Hindlimb muscle (tissue), 1 donor: ENCODE measurements at regions not wholly inside any gene's neighbourhood (a gene's known extent, or its start where the extent isn't known, plus 50 kb on each side); places are given as distances from the start of the nearest gene placed in this dataset.

ENCODE experiments used
- DNase-seq: peaks from one replicate; pipeline ENCODE4 v3.0.0-alpha.2; 2013

DNA sequence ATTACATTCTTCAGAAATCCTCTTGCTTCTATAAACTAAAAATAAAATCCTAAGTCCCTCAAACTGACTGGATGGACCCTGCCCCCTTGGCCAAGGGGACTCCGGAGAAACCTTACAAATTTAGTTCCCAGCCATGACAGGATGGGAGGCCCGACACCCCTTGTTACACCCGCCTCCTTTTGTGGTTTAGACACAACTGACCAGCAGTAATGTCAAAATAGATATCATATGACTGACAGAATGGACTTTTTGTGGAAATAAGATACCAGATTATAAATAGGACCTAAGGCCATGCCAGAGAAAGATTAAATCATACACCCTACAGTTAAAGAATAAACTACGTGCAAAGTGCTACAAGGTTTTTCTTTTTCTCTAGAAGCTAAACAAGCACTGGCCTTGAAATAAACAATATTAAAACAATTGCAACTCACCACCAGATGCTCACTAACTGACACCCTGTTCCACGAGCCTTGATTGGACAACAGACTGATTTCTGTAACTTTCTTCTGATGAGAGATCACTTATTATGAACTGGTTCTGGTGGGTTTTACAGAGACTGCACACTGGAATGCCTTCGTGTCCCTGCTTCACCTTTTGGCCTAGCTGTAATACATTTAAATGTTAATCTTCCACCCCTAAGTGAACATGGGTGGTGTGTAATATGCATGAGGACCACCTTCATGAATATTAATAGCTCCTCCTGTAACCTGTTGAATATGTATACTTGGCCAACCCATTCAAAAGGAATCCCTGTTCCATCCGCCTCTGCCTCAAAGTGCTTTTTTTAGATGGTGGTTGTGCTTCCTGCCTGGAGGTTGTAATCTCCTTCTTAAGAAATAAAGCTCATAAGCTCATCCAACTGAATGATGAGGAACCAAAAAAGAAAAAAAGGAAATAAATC lies 99.6 kb downstream of the ODF2L start:
- no peak for DNase-seq

GRCh38 chr1:86289746-86290145 lies 106.4 kb downstream of the ODF2L start:
- no peak for DNase-seq

DNA sequence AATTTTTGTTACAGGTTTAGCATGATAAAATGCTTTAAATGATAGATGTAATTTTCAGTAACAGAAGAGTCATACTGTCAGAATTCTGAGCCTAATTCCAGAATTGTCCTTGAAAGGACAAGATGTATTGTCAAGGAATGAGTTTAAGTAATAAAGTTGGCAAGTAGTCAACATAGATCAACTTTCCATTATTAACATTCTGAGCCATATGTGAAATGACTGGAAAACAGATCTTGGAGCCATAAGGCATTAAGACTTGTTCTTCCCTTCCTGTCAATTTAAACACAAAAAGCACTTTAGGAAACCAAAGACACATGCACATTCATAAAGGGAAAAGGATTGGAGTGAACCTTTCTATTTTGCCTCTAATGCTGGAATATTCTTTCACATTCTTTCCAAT lies 107.0 kb downstream of the ODF2L start:
- DNase-seq: peak; percentile 71

DNA sequence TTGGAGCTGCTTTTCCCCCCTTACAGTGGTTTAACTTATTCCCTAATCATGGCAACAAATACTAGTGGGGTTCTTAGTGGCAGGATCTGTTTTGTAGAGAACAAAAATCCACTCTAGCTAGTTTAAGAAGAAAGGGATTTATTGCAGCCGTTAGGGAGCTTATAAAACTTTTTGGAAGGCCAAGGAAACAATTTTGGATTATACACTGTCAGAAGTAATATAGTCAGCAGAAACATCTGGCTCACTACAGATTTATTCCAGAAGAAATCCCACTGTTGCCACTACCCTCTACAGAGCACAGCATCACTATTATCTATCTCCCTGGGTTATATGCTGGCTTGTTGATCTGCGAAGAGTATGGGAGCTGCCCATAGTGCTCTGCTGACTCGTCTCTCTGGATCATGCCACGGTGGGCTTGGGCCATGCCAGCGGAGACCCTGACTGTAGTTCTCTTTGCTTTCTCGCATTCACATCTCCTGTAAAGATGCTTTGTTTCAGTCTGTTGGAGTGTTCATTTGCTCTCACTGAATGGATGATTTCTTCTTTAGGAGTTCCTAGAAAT lies 107.5 kb downstream of the ODF2L start:
- peak; percentile 61 for DNase-seq

- DNase-seq: no peak
These were observed 110.3 kb downstream of the ODF2L start for GRCh38 chr1:86285796-86286195.

DNA sequence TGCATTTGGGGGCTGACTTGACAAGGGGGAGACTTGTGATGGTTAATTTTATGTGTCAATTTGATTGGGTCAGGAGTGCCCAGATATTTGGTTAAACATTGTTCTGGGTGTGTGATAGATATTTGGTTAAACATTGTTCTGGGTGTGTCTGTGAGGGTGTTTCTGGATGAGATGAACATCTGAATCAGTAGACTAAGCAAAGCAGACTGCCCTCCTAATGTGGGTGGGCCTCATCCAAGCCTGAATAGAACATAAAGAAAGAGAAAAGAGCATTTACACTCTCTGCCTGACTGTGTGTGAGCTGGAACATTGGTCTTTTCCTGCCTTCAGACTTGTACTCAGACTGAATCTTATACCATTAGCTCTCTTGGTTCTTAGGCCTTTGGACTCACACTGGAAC lies 113.5 kb downstream of the ODF2L start:
- DNase-seq: no peak

- DNase-seq: no peak
These were observed 118.2 kb downstream of the ODF2L start for GRCh38 chr1:86277936-86278335.

- DNase-seq: peak; percentile 68
These were observed 116.5 kb upstream of the COL24A1 start for GRCh38 chr1:86273066-86273465.

- DNase-seq: no peak
These were observed 115.5 kb upstream of the COL24A1 start for GRCh38 chr1:86272083-86272482.

DNA sequence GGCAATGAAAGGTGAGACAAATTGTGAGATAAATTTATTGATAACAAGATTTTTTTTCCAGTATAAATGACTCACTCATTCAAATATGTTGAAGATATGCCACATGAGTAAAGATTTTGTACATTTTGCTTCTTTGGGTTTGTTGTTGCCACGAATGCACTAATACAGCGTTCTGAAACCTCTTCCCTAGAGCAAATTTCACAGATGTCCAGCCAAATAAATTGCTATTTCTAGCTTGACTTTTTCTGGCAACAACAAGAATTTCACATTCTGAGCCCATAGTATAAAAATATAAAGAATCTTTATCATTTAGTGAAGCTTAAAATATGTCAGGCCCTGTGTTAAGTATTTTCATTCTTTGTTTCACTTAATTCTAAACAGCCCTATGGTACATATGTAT lies 114.5 kb upstream of the COL24A1 start:
- no peak for DNase-seq

DNA sequence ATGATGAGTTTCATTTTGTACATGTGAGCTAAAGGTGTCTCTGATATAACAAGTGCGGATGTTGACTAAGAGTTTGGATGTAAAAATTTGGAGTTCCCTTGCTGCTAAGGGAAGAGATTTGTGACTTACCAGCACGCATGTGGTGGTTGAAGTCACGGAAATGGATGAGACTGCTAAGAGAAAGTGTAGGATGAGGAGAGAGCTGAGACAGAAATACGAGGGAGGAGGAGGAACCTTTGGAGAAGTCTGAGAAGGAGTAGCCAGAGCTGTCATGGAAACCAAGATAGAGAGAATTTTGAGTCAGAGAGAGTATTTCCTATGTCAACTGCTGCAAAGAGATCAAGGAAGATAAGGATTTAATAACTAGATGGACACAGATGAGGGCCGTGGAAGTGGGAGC lies 106.5 kb upstream of the COL24A1 start:
- DNase-seq: no peak

DNA sequence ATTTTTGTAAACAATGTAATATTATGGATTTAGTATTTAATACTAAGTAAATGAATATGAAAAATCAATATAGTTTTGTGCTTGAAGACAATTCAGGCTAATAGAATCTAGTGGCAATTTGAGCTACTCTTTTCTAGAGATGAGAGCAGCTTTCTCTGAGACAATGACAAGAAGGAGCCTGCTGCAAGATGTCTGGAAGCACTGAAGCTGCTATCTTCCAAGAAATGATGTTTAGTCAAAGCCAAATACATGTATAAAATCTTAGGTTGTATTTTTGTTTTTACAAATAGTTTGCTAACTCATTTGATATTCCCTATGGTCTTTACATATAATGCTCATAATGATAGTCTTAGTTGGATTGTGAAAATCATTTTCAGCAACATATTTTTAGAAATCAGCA lies 103.9 kb upstream of the COL24A1 start:
- no peak for DNase-seq

GRCh38 chr1:86259390-86259789 lies 102.8 kb upstream of the COL24A1 start:
- DNase-seq: no peak

GRCh38 chr1:86258101-86258500 lies 101.5 kb upstream of the COL24A1 start:
- no peak for DNase-seq

GRCh38 chr1:86247597-86248279 lies 91.2 kb upstream of the COL24A1 start:
- no peak for DNase-seq

DNA sequence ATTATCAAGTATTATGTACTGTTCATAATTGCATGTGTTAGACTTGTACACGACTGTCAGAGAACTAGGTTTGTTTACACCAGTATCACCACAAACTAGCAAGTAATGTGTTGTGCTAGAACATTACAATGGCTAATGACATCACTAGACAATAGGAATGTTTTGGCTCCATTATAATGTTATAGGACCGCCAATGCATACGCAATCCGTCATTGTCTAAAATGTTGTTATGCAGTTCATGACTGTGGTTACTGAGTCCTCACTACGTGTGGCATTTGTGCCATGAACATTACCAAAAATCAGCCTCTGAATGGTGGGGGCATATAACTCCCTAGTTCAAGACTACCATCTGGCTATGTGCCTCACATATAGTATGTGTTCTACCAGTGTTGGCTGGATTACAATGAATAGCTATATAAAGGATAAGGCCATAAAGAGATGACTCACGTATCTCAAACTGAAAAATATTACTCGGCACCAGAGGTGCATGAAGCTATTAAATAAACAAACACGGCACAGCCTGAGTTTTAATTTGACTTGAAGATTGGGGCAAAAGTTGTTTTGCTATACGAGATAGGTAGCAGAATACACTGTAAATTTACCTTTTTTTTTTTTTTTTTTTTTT lies 89.1 kb upstream of the COL24A1 start:
- no peak for DNase-seq

DNA sequence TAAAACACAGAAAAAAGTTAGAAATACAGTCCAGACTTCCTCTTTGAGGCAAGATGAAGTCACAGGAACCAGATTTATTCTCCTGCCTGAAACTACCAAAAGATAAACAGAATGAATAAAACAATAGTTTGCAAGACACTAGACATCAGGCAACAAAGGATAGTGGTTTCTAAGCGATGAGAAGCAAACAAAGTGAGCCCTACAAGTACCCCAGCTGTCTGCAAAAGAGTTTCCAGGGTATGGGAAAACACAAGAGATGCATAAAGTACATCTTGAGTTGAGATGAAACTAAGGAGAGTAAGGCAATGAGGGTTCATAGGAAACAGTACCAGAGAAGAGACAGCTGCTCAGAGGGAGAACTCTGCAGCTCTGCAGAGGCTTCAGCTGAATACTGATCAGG lies 83.3 kb upstream of the COL24A1 start:
- DNase-seq: no peak

GRCh38 chr1:86239490-86239889 lies 82.9 kb upstream of the COL24A1 start:
- DNase-seq: no peak

DNA sequence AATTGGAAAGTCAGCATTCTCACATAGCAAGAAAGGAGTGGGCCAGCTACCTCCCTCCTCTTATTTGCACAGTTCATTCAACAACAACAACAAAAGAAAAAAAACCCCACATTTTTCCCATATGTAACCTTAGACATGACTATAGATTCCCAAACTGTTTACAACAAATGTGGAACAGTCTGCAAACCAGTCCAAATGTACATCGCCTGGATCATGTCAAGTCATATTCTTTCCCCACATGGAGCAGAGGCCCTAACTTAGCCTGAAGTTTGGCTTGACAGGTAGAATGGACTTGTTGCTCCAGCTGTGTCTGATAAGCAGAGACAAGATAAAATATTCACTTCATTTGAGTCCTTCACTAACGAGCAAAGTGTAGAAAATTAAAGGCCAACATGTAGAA lies 81.7 kb upstream of the COL24A1 start:
- no peak for DNase-seq

DNA sequence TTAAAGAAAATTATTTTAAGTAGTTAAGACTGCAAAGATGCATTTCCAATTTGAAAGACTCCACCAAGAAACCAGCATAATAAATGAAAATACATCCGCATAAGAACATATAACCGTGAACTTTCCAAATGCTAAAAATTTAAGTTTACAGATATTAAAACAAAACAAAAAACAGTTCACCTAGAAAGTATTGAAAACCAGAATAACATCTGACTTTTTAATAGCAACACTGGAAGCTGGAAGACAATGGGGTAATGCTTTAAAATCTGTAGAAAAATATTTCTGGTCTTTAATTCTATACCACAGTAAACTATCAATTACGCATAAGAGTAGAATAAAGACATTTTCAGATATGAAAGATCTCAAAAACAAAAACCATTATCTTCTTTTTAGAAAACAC lies 79.3 kb upstream of the COL24A1 start:
- no peak for DNase-seq

- no peak for DNase-seq
These were observed 76.8 kb upstream of the COL24A1 start for GRCh38 chr1:86233403-86233802.

DNA sequence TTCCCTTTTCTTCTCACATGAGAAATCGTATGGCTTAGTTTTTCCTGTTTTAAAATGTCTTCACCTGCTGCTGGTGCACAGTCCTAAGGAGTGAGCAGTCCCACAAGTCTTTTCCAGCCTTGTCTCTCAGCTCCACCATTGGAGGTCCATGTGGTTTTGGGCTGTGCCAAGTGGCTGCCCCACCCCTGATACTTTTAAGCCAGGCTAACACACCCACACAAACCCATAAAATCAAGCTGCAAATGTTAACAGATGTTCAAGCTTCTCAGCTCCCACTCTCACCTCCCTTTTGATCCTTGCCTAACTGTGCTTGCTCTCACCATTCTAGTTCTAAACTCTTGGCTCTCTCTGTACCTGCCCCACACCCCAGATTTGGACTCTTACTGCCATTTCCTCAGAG lies 74.5 kb upstream of the COL24A1 start:
- DNase-seq: no peak

- no peak for DNase-seq
These were observed 72.9 kb upstream of the COL24A1 start for GRCh38 chr1:86229405-86229975.
